ENCODE measurements at regions not wholly inside any gene's neighbourhood (a gene's known extent, or its start where the extent isn't known, plus 50 kb on each side); places are given as distances from the start of the nearest gene placed in this dataset.

DNA sequence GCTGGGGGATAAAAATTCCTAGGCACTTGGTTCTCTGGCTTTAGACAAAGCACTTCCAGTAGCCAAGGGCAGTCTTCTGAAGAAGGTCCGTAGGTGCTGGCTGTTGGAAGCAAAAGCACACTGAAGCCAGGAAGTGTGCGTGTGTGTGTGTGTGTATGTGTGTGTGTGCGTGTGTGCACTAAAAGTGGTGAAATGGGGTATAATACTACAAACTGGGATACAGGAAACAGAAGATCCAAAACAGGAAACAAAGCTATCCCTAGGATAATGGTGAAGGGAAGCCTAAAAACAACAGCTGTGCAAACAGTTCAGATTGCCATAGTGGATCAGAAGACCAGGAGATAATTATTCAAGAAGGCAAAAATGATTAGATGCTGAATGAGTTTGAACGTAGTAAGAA lies 103.4 kb downstream of the IL20RB start:
- peak; percentile 63 to 93 for DNase-seq (ENCODE audit: low read depth in 2 of 2)

DNA sequence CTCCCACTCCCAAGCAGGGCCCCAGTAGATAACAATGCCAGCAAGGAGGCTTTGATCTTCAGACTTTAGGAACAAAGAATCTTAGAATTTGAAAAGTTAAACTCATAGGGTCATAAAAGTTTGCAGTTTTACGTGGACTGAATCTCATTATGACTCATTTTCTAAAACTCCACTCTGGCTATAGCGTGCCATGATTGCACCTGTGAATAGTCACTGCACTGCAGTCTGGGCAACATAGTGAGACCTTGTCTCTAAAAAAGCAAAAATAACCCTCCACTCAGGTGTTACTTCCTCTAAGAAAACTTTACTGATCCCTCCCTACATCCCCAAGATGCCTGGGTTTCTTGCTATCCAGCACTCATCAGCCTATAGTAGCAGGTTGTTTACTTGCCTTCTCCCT lies 104.5 kb downstream of the IL20RB start:
- no peak for DNase-seq (ENCODE audit: low read depth in 2 of 2)

DNA sequence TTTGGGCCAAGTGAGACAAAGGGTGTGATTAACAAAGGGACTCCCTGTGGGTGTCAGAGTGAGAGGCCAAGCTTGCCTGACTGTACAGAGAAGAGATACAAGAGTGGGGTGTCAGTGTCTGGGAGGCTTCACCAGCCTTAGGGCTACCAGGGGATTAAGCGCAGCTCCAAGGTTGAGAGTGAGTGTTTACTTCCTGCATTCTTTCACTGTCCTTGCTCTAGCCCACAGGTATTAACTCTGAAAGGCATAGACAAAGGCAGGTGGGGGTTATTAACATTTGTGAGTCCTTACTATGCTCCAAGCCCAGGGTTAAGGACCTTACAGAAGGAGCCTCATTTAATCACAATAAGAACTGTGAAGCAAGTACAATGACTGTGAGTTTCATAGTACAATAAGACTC lies 107.6 kb downstream of the IL20RB start:
- DNase-seq (ENCODE audit: low read depth in 2 of 2), result no peak

DNA sequence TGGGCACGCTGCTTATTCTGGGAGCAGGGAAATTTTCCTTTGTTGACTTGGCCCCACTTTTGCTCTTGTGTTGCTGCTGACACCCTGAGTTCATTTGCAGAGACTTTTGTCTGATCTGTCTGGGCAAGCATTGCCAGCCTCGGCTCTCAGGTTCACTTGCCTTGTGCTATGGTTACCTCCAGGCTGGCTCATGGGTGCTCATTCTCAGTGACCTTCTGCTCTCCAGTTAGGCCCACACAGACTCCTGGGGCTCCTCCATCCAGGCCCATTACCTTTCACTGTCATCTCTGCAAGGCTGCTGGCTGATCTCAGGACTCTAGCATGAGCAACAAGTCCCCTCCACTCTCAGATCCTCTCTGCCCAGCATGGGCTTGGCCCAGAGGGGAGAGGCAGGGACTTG lies 108.3 kb downstream of the IL20RB start:
- DNase-seq (ENCODE audit: low read depth in 2 of 2), result no peak

DNA sequence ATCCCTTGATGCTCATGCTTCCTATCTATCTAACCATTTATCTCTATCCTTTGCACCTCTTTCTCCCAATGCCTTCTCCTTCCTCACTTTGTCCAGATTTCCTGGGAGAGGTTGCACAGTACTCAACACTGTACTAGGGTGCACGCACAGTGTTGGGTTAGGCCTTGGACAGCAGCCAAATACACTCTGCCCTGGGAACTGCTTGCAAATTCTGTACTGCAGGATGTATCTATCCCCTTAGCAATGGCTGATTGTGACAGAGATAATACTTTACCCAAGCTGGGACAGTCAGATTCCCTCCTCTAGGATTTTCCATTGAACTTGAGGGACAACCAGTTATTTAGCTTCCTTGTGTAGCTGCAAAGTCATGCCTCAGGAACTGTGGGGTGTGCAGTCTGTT lies 113.3 kb downstream of the IL20RB start:
- DNase-seq (ENCODE audit: low read depth in 2 of 2), result peak in 1 of 2 donors; percentile 12

DNA sequence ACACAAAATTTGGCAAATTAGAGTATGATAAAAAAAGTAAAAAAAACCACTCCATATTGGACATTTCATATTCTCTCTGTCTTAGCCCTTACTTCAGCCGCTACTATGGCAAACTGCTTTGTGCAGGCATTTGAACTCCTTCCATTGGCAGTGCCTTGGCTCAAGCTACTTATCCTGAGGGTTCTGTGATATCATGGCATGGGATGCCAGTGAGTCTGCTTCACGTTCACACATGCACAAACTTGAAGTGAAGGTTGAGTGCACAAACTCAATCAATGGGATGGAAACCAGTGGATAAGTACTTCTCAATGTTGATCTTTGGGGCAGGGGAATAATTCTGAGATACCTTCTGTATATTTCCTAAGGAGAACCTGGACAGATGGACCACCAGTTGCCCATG lies 117.2 kb downstream of the IL20RB start:
- DNase-seq (ENCODE audit: low read depth in 2 of 2), result no peak

DNA sequence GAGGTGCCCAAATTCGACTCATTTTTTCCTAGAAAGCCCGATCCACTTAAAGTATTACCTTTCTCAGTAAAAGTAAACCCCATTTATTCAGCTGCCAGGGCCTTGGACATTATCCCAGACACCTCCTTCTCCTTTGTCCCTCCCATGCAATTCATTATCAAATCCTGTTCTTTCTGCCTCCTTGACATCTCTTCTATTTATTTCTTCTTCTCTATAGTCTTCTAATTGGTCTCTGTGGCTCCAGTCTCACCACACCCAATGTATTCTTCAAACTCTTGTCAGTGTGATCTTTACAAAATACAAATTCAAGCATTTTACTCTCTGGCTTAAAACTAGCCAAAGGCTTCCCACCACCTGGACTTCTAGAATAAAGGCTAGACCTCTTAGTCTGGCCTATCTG lies 120.3 kb downstream of the IL20RB start:
- DNase-seq (ENCODE audit: low read depth in 2 of 2), result no peak

DNA sequence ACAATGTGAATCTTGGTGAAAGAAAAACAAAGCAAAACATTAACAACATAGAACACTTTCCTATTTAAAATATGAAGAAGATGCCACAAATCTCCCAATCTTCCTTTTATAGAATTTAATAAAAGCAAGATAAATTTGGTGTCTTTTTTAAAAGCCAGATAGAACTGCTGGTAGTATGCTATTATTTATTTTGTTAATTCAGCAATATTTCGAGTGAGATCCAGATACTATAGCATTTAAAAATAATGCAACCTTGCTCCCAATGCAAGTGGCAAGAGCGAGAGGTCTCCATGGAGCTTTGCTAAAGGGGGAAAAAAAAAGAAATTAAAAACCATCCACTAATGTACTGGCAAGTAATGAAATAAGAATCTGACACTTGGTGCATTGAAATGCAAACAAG lies 121.8 kb downstream of the IL20RB start:
- no peak for DNase-seq (ENCODE audit: low read depth in 2 of 2)

DNA sequence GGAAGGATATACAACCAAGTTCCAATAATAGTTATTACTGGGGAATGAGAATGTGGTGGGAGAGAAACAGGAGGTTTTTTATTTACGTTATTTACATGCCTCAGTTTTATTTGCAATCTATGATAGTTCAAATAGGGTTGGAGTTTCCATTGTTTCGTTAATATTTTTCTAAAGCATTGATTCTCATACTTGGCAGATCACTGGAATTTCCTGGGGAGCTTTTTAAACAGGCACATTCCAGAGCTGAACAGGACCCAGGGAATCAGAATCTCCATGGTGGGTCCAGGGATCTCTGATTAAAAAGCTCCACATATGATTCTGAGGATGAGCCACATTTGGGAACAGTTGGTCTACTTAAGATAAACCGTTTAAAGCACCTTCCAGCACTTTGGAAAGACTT lies 123.9 kb downstream of the IL20RB start:
- DNase-seq (ENCODE audit: low read depth in 2 of 2), result peak in 1 of 2 donors; percentile 38

DNA sequence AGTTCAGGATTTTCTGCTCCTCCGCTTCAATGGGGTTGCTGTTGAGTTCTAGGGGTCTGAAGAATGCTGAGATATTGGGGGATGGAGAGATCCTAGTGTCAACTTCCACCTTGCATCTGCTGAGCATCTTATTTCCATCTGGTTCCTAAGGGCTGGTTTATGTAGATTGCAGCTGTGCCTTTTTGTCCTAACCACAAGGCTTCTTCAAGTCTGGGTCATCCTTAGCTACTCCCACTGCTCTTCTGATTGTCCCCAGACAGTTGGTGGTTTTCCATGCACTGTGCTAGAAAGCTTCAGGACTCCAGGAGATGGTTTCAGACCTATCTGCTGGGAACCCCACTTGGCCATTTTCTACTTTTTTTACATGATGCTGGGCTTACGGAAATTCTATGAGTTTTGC lies 125.0 kb downstream of the IL20RB start:
- DNase-seq (ENCODE audit: low read depth in 2 of 2), result no peak

DNA sequence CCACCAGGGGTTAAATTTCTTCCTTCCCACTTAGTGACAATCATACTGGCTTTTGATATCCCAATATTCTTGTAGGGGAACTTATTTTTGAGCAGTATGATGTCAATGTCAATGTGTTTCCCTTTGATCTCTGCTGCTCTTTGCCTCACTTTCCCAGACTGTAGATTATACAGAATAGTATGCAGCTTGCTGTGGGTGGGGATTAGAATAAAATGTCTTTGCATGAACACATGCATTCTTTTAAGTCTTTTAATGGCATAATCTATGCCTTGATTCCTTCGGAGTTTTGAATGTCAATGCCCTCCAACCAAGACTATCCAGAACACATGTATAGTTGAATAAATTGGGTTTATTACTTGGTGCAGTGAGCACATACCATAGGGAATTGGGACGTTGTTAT lies 125.5 kb downstream of the IL20RB start:
- no peak for DNase-seq (ENCODE audit: low read depth in 2 of 2)

DNA sequence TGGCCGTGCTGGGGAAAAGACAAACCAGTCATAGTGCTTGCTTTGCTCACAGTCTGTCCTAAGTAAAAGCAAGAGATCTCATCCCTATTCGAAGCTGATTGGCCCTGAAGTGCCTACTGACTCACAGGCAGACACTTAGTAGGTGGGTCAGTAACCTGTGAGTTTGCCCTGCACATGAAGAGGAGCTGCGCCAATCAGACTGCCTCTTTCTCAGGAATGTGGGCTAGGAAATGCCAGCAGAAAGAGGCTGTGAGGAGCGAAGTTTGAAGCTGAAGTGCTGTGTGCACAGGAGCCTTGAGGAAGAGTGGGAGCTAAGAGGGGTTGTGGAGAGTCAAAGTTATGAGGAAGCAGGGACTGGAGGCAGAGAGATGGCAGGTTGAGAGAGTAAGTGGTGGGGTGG lies 126.8 kb downstream of the IL20RB start:
- no peak for DNase-seq (ENCODE audit: low read depth in 2 of 2)

DNA sequence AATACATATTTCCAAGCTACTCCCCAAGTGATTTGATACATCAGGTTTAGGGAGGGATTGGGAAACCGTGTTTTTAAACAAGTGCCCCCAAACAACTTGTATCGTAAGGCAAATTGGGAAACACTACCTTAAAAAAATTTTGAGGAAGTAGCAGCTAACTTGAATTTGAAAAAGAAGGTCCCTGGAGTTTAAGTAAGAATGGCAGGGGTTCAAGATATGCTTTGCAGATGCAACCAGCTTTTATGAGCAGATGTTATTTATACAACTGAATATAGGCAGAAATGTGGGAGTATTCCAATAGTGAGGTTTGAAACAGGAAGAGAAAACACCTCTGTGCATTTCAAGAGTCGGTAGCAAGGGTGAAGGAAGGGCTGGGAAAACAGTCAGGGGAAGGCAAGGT lies 139.6 kb downstream of the IL20RB start:
- DNase-seq (ENCODE audit: low read depth in 2 of 2), result no peak

DNA sequence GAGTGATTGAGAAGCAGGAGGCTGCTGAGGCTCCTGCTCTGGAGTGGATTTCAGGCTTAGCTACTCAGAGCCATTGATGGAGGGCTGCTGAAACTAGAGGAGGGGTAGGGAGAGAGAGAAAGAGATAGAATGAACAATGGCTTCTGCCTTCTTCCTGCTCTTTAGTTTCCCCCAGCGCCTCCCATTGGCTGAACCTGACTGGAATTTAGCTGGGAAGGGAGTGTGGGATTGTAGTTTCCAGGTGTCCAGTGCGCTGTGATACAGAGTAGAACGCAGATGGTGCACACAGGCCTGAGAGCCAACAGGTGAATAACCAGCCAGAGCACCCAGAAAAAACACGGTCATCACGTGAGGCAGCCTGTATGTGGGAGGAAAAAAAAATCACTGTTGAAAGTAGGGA lies 140.1 kb downstream of the IL20RB start:
- no peak for DNase-seq (ENCODE audit: low read depth in 2 of 2)

DNA sequence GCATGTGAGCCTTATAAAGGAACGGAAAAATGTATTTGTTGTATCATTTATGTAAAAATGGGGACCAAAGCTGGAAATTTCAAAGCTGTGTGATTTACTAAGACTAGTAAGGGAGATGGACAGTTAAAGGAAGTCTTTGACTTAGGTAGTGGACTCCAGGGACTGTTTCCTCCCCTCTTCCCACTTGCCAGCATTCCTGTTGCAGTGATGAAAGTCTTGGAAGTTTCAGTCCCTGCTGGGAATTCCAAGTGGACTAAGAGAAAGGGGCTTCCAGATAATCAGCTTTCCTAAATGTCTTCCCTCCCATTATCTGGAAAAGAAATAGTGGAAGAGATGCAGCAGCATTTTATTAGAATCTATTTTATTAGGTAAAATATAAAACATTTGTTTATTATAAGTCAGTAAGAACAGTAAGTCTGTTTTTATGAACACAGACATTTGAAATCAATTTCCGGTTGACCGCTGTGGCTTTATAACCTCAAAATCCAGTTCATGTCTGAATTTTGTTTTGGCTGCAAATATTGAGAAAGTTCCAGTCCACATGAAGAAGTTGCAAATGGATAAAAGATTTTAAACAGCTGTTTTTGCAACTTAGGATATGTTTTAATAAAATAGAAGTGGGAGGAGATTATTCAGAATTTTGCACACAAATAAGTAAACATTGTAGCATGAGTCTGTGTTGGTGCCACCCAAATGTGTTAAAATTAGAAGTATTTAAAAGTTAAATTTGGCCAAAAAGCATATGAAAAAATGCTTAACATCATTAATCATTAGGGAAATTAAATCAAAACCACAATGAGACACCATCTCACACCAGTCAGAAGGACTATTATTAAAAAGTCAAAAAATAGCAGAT lies 141.8 kb downstream of the IL20RB start:
- DNase-seq (ENCODE audit: low read depth in 2 of 2), result no peak

DNA sequence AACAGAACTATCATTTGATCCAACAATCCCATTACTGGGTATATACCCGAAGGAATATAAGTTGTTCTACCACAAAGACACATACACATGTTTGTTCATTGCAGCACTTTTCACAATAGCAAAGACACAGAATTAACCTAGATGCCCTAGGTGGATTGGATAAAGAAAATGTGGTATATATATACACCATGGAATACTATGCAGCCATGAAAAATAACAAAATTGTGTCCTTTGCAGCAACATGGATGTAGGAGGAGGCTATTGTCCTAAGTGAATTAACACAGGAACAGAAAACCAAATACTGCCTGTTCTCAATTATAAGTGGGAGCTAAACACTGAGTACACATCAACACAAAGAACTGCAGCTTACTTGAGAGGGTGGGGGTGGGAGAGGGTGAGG lies 142.5 kb downstream of the IL20RB start:
- DNase-seq (ENCODE audit: low read depth in 2 of 2), result no peak

DNA sequence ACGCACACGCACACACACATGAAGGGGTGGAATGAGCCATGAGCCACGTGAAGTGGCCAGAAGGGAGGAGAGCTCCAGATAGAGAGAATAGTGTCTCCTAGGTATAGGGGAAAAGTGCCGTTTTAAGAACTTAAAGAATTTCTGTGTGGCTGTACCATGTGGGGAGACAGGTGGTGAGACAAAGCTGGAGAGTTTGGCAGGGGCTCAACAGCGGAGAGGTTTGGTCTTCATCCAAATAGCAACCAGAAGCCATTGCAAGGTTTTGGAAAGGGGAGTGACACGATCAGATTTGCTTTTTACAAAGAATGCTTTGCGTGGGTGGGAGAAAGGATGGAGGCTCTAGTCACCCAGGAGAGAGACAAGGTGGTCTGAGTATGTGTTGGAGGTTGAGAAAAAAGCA lies 146.0 kb downstream of the IL20RB start:
- no peak for DNase-seq (ENCODE audit: low read depth in 2 of 2)

DNA sequence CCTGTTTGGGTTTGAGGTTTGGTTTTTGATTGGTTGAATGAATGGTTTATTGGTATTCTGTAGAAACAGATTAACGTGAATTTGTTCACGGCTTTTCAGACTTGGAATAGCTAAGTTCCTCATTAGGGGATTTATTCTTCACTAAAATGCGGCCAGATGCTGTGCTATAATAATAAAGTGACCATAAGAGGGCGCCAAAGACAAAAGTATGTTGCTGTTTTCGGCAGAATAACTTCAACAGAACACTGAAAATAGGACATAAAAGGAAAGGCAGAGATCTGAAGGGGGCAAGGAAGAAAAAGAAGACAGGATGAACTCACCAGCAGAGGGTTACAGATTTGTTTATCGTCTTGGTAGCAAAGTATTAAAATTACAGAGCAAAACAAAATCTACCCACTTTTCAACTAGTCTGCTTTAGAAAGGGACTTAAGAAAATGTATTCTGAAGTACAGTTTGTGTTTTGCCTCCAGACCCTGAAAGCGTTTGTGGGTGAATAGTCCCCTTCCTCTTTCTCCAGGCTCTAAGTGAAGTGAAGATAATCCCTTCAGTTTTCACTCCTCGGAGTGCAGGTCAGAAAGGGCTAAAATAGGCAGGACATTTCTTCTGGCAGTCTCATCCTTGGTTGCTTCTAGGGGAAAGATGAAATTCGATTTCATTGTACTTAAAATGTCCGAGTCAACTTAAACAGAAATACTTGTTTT lies 147.6 kb downstream of the IL20RB start:
- DNase-seq (ENCODE audit: low read depth in 2 of 2), result peak; percentile 57 to 70

DNA sequence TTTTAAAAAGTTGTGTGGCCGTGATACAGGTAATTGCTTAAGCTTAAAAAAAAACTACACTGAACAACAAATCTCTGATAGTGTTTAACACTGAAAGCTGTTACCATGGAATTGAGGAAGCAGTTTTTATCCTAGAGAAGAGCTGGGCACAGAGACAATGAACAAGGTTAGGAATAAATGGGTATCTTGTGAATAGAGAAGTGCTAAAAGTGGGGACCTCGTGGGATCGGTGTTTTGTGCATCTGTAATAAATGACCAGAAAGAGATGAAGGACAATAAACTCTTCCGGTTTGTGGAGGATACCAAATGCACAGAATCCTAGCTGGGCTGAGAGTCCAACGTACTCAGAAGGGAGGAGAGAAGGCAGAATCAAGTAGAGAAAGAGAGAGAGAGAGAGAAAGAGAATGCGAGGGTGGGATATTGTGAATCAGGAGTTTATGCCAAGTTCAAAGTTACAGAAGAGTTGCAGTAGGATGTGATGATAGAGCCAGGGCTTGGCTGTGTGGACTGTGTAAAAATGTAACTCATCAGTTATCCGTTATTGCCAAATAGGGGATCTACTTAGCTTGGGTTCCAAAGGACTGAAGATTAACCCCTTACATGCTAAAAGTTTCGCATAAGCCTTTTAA lies 148.9 kb downstream of the IL20RB start:
- DNase-seq (ENCODE audit: low read depth in 2 of 2), result no peak

DNA sequence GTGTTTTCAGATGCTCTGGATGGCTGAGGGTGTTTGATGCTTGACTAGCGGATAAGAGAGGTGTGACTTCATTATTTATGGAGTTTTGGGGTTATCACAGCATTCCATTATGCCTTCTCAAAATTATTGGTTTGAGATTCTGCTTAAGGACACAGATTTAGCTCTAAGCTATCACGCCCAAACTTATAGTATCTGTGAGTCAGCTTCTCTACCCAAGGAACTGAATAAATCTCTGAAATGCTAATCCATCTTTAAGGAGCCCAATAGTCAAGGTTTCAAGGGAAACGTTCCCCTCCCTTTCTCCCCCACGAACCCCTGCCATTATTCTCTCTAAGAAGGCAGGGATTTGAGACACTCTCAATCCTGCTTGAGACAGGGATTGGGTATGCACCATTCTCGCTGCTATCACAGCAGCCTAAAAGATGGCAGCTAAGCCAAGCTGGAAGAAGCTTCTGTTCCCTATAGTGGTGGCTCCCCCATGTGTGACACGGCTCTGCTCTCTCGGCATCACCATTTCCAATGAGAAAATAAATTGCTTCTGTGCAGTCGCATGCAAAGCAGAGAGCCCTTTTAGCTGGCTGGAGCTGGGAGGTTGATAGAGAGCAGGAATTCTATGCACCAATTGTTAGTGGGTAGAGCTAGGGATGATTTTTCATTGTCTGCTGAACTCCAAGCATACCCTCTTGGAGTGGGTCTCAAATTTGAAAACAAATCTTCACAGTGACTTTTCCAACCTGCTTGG lies 151.1 kb downstream of the IL20RB start:
- no peak for DNase-seq (ENCODE audit: low read depth in 2 of 2)

DNA sequence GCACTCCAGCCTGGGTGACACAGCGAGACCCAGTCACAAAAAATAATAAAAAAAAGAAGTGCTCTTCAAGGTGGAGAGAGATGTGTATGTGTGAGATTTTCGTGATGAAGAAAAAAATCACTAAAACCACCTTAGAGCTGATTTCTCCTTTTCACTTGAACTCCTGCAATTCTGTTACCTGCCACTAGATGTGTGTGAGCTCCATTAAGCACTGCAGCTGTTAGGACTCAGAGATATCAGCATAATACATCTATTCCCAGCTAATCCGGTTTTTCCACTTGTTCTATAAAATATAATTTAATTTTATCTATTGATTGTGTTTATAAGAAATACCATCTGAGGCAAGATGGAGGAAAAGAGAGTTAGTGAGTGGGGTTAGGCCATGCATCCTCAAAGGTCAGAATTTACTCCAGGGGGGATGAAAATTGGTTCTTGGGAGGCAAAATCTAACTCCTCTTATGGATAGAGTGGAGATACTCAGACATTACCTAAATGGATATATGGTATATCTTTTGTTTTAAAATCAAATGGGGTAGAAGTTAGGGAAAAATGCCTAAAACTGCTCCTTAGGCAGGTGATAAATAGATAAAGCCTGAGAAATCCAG lies 152.7 kb downstream of the IL20RB start:
- peak; percentile 37 to 53 for DNase-seq (ENCODE audit: low read depth in 2 of 2)

DNA sequence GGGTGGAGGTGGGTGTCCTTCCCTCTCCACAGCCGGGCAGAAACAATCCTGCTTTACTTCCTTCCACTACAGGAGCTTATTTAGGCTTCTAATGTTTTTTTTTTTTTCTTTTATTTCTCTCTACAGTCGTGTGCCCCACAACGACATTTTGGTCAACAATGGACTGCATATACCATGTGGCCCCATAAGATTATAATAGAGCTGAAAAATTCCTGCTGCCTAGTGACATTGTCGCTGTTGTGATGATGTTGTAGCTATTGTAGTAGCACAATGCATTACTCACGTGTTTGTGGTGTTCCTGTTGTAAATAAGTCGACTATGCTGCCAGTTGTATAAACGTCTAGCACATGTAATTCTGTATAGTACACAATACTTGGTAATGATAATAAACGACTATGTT lies 153.7 kb downstream of the IL20RB start:
- no peak for DNase-seq (ENCODE audit: low read depth in 2 of 2)
